SU-DHL-6 (cell line): ENCODE measurements at regions not wholly inside any gene's neighbourhood (a gene's known extent, or its start where the extent isn't known, plus 50 kb on each side); places are given as distances from the start of the nearest gene placed in this dataset.

Experiments used
- H2AFZ ChIP-seq: fragments of 200-600 bp; sonication (generic); 2 replicates; pipeline ENCODE4 v1.6.1; 2014; ENCODE audit warnings: low read depth, mild to moderate bottlenecking, moderate library complexity, mixed read lengths, antibody characterized with exemption, low read length; ENCODE audit not compliant: severe bottlenecking
- H3F3A ChIP-seq: fragments of 200-600 bp; shearing (Covaris generic); 2 replicates; pipeline ENCODE4 v1.6.0; 2016; ENCODE audit warnings: antibody characterized with exemption, mild to moderate bottlenecking; ENCODE audit not compliant: insufficient read depth
- H3K27ac ChIP-seq: fragments of 200-600 bp; sonication (generic); 2 replicates; pipeline ENCODE4 v1.5.1; 2016; ENCODE audit warnings: low read depth, mild to moderate bottlenecking, low read length, moderate library complexity, mixed read lengths
- H3K27me3 ChIP-seq: fragments of 200-600 bp; sonication (generic), shearing (Covaris generic); 2 replicates; pipeline ENCODE4 v1.6.0; 2014; ENCODE audit warnings: mild to moderate bottlenecking, low read length
- H3K36me3 ChIP-seq: fragments of 200-600 bp; sonication (generic); 2 replicates; pipeline ENCODE4 v1.6.1; 2014; ENCODE audit warnings: mild to moderate bottlenecking, low read length, mixed read lengths
- H3K4me2 ChIP-seq: fragments of 300-600, 200-600 bp; shearing (Covaris generic), sonication (generic); 2 replicates; pipeline ENCODE4 v1.6.0; 2014; ENCODE audit warnings: low read length, low read depth, mild to moderate bottlenecking; ENCODE audit not compliant: poor library complexity, severe bottlenecking
- H3K4me3 ChIP-seq: fragments of 200-600 bp; sonication (generic); 2 replicates; pipeline ENCODE4 v1.5.1; 2014; ENCODE audit warnings: antibody characterized with exemption, low read length, mild to moderate bottlenecking, mixed read lengths; ENCODE audit not compliant: insufficient read depth, poor library complexity, severe bottlenecking
- H3K79me2 ChIP-seq: fragments of 200-600 bp; sonication (generic); 2 replicates; pipeline ENCODE4 v1.6.1; 2014; ENCODE audit warnings: mild to moderate bottlenecking, low read length, moderate library complexity; ENCODE audit not compliant: insufficient read depth
- H3K9ac ChIP-seq: fragments of 200-600 bp; sonication (generic); 2 replicates; pipeline ENCODE4 v1.7.0; 2014; ENCODE audit warnings: mild to moderate bottlenecking, low read length
- H3K9me2 ChIP-seq: fragments of 200-600 bp; sonication (generic); replicated peaks from 2 replicates; pipeline ENCODE4 v1.6.1; 2014; ENCODE audit warnings: low read length; ENCODE audit not compliant: insufficient read depth
- H3K9me3 ChIP-seq: fragments of 200-600 bp; sonication (generic); 2 replicates; pipeline ENCODE4 v1.6.1; 2014; ENCODE audit warnings: low read length, mixed read lengths; ENCODE audit not compliant: insufficient read depth
- H4K20me1 ChIP-seq: fragments of 200-600 bp; sonication (generic); 2 replicates; pipeline ENCODE4 v1.6.1; 2014; ENCODE audit warnings: low read depth, mild to moderate bottlenecking, antibody characterized with exemption, low read length, moderate library complexity, mixed read lengths
- EZH2phosphoT487 ChIP-seq: fragments of 200-600 bp; sonication (generic), shearing (Covaris generic); conservative IDR thresholded peaks from 2 replicates; pipeline ENCODE4 v1.6.1; 2018; ENCODE audit warnings: mild to moderate bottlenecking, antibody characterized with exemption, low read length, moderate library complexity, mixed read lengths
- TF ChIP-seq, protein P1 (sequence below): fragments of 200-600 bp; sonication (generic); IDR thresholded peaks from one replicate; pipeline ENCODE4 v1.5.1; 2017; ENCODE audit warnings: antibody characterized with exemption, mild to moderate bottlenecking, low read length, moderate library complexity; ENCODE audit not compliant: insufficient read depth, poor library complexity, severe bottlenecking

DNA sequence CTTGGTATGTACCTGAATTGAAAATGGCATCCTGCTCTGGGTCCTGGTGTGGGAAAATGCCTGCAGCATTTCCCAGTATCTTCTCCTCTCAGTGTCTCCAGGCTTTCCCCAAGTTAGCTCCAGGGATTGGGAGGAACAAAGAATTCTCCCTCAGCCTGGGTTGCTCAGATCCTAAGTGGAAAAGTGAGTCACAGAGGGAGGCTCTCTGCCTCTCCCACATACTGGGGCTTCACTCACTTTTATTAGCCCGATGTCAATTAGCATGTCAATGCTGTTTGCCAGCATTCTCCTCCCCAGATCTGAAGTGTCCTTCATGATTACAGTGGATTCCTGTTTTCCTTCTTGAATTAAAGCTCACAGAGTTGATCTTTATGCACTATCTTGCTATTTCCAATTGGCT is 655.0 kb downstream of the EPHA3 start:
- no peak overlapping the region for H3K4me2 ChIP-seq
- no peaks in the 10 kb centered on the region for H4K20me1 ChIP-seq
- H3K27me3 ChIP-seq: no peaks in the 10 kb centered on the region
- no peaks in the 10 kb centered on the region for H3K9me3 ChIP-seq
- H2AFZ ChIP-seq: no peak overlapping the region
- H3K79me2 ChIP-seq: no peaks in the 10 kb centered on the region
- TF ChIP-seq, protein P1, sequence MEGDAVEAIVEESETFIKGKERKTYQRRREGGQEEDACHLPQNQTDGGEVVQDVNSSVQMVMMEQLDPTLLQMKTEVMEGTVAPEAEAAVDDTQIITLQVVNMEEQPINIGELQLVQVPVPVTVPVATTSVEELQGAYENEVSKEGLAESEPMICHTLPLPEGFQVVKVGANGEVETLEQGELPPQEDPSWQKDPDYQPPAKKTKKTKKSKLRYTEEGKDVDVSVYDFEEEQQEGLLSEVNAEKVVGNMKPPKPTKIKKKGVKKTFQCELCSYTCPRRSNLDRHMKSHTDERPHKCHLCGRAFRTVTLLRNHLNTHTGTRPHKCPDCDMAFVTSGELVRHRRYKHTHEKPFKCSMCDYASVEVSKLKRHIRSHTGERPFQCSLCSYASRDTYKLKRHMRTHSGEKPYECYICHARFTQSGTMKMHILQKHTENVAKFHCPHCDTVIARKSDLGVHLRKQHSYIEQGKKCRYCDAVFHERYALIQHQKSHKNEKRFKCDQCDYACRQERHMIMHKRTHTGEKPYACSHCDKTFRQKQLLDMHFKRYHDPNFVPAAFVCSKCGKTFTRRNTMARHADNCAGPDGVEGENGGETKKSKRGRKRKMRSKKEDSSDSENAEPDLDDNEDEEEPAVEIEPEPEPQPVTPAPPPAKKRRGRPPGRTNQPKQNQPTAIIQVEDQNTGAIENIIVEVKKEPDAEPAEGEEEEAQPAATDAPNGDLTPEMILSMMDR: no peak
- TF ChIP-seq EZH2phosphoT487: no peak
- H3K4me3 ChIP-seq: no peak overlapping the region
- no peak overlapping the region for H3K9ac ChIP-seq
- H3K27ac ChIP-seq: no peak overlapping the region
- no peaks in the 10 kb centered on the region for H3K9me2 ChIP-seq
- H3F3A ChIP-seq: no peaks in the 10 kb centered on the region
- no peaks in the 10 kb centered on the region for H3K36me3 ChIP-seq

DNA sequence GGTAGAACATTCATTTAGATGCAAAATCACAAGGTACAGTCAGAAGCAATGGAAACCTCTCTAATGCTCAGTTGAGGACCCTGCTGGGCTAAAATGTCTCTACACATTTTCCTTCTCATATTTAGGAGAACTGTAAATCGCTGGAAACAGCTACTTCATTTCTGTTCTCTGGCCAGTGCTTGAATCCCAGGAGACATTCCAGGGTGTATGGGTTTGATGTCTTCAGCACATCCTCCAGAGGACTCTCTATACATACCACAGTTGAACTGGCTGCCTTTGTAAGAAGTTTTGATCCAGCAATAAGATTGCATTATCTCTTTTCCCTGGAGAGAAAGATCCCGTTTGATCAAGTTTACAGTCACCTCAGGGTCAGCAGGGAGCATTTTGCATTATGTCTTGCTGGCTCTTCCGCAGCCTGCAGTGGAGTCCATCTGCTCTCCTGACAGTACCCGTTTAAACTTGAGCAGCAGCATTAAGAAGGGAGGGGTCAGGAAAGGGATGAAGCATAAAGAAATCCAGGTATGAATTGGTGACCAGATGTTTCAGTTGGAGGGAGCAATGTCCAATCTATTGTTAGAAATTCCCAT is 676.0 kb downstream of the EPHA3 start:
- no peak overlapping the region for H3K4me3 ChIP-seq
- H2AFZ ChIP-seq: no peak overlapping the region
- H3F3A ChIP-seq: no peaks in the 10 kb centered on the region

DNA sequence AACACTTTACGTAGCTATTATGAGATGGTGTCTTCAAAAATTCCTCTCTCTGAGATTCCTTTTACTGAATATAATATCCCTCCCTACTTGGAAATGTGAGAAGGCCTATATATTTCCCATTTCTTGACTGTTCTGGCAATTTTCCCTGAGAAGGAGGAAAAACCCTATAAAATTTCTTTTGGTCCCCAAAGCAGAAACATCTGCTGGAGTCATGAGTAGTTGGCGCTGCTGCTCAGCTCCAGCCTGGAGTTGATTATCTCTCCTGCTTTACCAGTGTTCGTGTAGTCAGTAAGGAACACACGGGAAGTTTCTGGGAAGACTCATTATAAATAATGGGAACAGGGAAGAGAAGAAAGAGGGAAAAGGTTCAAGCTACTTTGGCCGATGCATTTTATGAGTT is 680.1 kb downstream of the EPHA3 start:
- no peak overlapping the region for H3K4me2 ChIP-seq
- H3K9me3 ChIP-seq: no peaks in the 10 kb centered on the region
- H3F3A ChIP-seq: no peaks in the 10 kb centered on the region
- H3K4me3 ChIP-seq: no peak overlapping the region
- H3K9ac ChIP-seq: no peak overlapping the region
- no peaks in the 10 kb centered on the region for H3K79me2 ChIP-seq
- H3K27ac ChIP-seq: no peak overlapping the region
- H3K27me3 ChIP-seq: no peaks in the 10 kb centered on the region
- no peaks in the 10 kb centered on the region for H4K20me1 ChIP-seq
- no peaks in the 10 kb centered on the region for H3K36me3 ChIP-seq
- H3K9me2 ChIP-seq: no peaks in the 10 kb centered on the region
- no peak overlapping the region for H2AFZ ChIP-seq
- TF ChIP-seq, protein P1: no peak
- no peak for TF ChIP-seq EZH2phosphoT487

More for the DNA sequence above, 676.0 kb downstream of the EPHA3 start:
- Histone ChIP-seq H3K27me3 (no peaks in the 10 kb centered on the region), H3K36me3 (no peaks in the 10 kb centered on the region), H3K9ac (no peak overlapping the region), H3K27ac (no peak overlapping the region), H3K4me2 (no peak overlapping the region), H3K79me2 (no peaks in the 10 kb centered on the region), H3K9me2 (no peaks in the 10 kb centered on the region), H3K9me3 (no peaks in the 10 kb centered on the region), H4K20me1 (no peaks in the 10 kb centered on the region)
- TF ChIP-seq, protein P1: no peak
- no peak for TF ChIP-seq EZH2phosphoT487
